H1 (cell line): ENCODE measurements at regions not wholly inside any gene's neighbourhood (a gene's known extent, or its start where the extent isn't known, plus 50 kb on each side); places are given as distances from the start of the nearest gene placed in this dataset.

Source experiments
- CTCF ChIA-PET: fragments of 300-600 bp; sonication (Branson Sonifier 250); formaldehyde crosslinking; loops from one replicate; lab custom pipeline; 2021; ENCODE audit not compliant: partially characterized antibody; lab: Charles Lee
- POLR2A ChIA-PET: fragments of 300-600 bp; sonication (Branson Sonifier 250); formaldehyde crosslinking; loops from one replicate; lab custom pipeline; 2021; ENCODE audit warnings: inconsistent platforms; ENCODE audit not compliant: partially characterized antibody; lab: Charles Lee
- DNase-seq, 2 experiments: peaks; one replicate each; pipeline versions ENCODE4 v3.0.0 to v3.0.0-alpha.2; 2010 to 2022; ENCODE audit warnings: low spot score in 2 of 2, low read depth in 1 of 2, mixed read lengths in 1 of 2
- FAIRE-seq: peaks from 2 replicates; lab custom pipeline; 2011; peaks lifted over from hg19 to GRCh38; lab: Jason Lieb, UNC
- H2AFZ ChIP-seq: 2 replicates; pipeline ENCODE4 v1.8.1; 2012; ENCODE audit warnings: low read length, inconsistent platforms
- H2AK5ac ChIP-seq: 2 replicates; pipeline ENCODE4 v1.6.1; 2013; ENCODE audit warnings: low read depth, low read length
- H2BK120ac ChIP-seq: replicated peaks from 2 replicates; pipeline ENCODE3; 2013; ENCODE audit warnings: low read depth, low read length, inconsistent platforms
- H2BK12ac ChIP-seq: 2 replicates; pipeline ENCODE4 v1.6.1; 2013; ENCODE audit warnings: low read depth, low read length
- H2BK15ac ChIP-seq: 2 replicates; pipeline ENCODE4 v1.6.1; 2013; ENCODE audit warnings: low read length
- H2BK20ac ChIP-seq: 2 replicates; pipeline ENCODE4 v1.6.1; 2013; ENCODE audit warnings: low read length
- H2BK5ac ChIP-seq: 2 replicates; pipeline ENCODE4 v1.6.1; 2013; ENCODE audit warnings: low read depth, low read length
- H3K14ac ChIP-seq: 2 replicates; pipeline ENCODE4 v1.6.1; 2013; ENCODE audit warnings: inconsistent platforms; ENCODE audit not compliant: insufficient read length
- H3K18ac ChIP-seq: 2 replicates; pipeline ENCODE4 v1.6.1; 2013; ENCODE audit warnings: low read length; ENCODE audit errors: extremely low read depth
- H3K23ac ChIP-seq: 2 replicates; pipeline ENCODE4 v1.6.1; 2013; ENCODE audit warnings: inconsistent platforms; ENCODE audit not compliant: insufficient read length
- H3K23me2 ChIP-seq: 2 replicates; pipeline ENCODE4 v1.6.1; 2013; ENCODE audit warnings: low read depth, low read length
- H3K27ac ChIP-seq: 2 replicates; pipeline ENCODE4 v1.6.1; 2011; ENCODE audit warnings: low read depth, low read length, inconsistent platforms
- H3K27me3 ChIP-seq, 4 experiments: replicated peaks in 1 of 4; 1 replicate in 1 of 4; 2 replicates in 3 of 4; pipeline versions ENCODE4 v1.6.1 to v1.8.1; 2011 to 2013; ENCODE audit warnings: low read length in 3 of 4, mild to moderate bottlenecking in 3 of 4, inconsistent platforms in 2 of 4, mixed read lengths in 2 of 4, moderate library complexity in 1 of 4; ENCODE audit not compliant: control insufficient read depth in 3 of 4, insufficient read depth in 3 of 4; ENCODE audit errors: extremely low read depth in 1 of 4
- H3K36me3 ChIP-seq, 4 experiments: 2 replicates each; pipeline versions ENCODE4 v1.6.1 to v1.8.1; 2011 to 2013; ENCODE audit warnings: mild to moderate bottlenecking in 4 of 4, low read length in 3 of 4, moderate library complexity in 2 of 4, control low read depth in 1 of 4, inconsistent platforms in 1 of 4; ENCODE audit not compliant: insufficient read depth in 4 of 4, control insufficient read depth in 2 of 4
- H3K4ac ChIP-seq: replicated peaks from 2 replicates; pipeline ENCODE3; 2013; ENCODE audit warnings: low read length, low read depth, mixed read lengths, inconsistent platforms; ENCODE audit not compliant: insufficient read length
- H3K4me1 ChIP-seq, 4 experiments: replicated peaks in 1 of 4; 1 replicate in 1 of 4; 2 replicates in 3 of 4; pipeline versions ENCODE4 v1.6.1 to v1.8.1; 2011 to 2013; ENCODE audit warnings: low read length in 3 of 4, inconsistent platforms in 2 of 4, mixed read lengths in 1 of 4; ENCODE audit not compliant: insufficient read depth in 4 of 4, control insufficient read depth in 3 of 4
- H3K4me2 ChIP-seq, 2 experiments: 2 replicates each; pipeline versions ENCODE4 v1.6.1 to v1.8.1; 2011 to 2013; ENCODE audit warnings: low read depth in 2 of 2, low read length in 2 of 2, control low read depth in 1 of 2, inconsistent platforms in 1 of 2, mild to moderate bottlenecking in 1 of 2; ENCODE audit not compliant: insufficient read depth in 1 of 2
- H3K4me3 ChIP-seq, 4 experiments: fragments of 200-600, 300-600 bp in 1 of 4; sonication (generic), shearing (Covaris generic), sonication (Bioruptor Twin) in 1 of 4; 2 replicates each; pipeline versions ENCODE4 v1.5.1 to v1.8.1; 2011 to 2016; ENCODE audit warnings: low read length in 4 of 4, low read depth in 3 of 4, control low read depth in 2 of 4, inconsistent platforms in 2 of 4, mild to moderate bottlenecking in 2 of 4, mixed read lengths in 1 of 4, moderate library complexity in 1 of 4; ENCODE audit not compliant: insufficient read depth in 2 of 4; ENCODE audit errors: extremely low read depth in 1 of 4
- H3K56ac ChIP-seq: replicated peaks from 2 replicates; pipeline ENCODE3; 2013; ENCODE audit warnings: low read depth, mild to moderate bottlenecking, mixed read lengths, low read length, inconsistent platforms; ENCODE audit not compliant: insufficient read length
- H3K79me1 ChIP-seq: 2 replicates; pipeline ENCODE4 v1.6.1; 2013; ENCODE audit warnings: low read depth, low read length, control low read depth
- H3K79me2 ChIP-seq, 2 experiments: 2 replicates each; pipeline versions ENCODE4 v1.6.1 to v1.8.1; 2012 to 2013; ENCODE audit warnings: low read length in 2 of 2, mild to moderate bottlenecking in 2 of 2, inconsistent platforms in 1 of 2; ENCODE audit not compliant: insufficient read depth in 2 of 2, control insufficient read depth in 1 of 2
- H3K9ac ChIP-seq, 4 experiments: replicated peaks in 1 of 4; 1 replicate in 1 of 4; 2 replicates in 3 of 4; pipeline versions ENCODE4 v1.6.1 to v1.8.1; 2011 to 2013; ENCODE audit warnings: low read depth in 3 of 4, low read length in 3 of 4, control low read depth in 2 of 4, mild to moderate bottlenecking in 2 of 4, moderate library complexity in 2 of 4, inconsistent platforms in 1 of 4; ENCODE audit errors: extremely low read depth in 1 of 4
- H3K9me3 ChIP-seq, 2 experiments: 2 replicates each; pipeline versions ENCODE4 v1.6.1 to v1.8.1; 2012 to 2013; ENCODE audit warnings: mild to moderate bottlenecking in 2 of 2, moderate library complexity in 2 of 2, control low read depth in 1 of 2, inconsistent platforms in 1 of 2, low read depth in 1 of 2, low read length in 1 of 2, mixed read lengths in 1 of 2; ENCODE audit not compliant: insufficient read depth in 2 of 2
- H4K20me1 ChIP-seq, 2 experiments: replicated peaks in 1 of 2; 2 replicates each; pipeline versions ENCODE3 to v1.8.1; 2011 to 2013; ENCODE audit warnings: inconsistent platforms in 2 of 2, low read length in 2 of 2, mild to moderate bottlenecking in 1 of 2; ENCODE audit not compliant: insufficient read depth in 2 of 2, control insufficient read depth in 1 of 2
- H4K5ac ChIP-seq: 2 replicates; pipeline ENCODE4 v1.6.1; 2013; ENCODE audit warnings: low read length, low read depth, mixed read lengths, inconsistent platforms; ENCODE audit not compliant: insufficient read length
- H4K8ac ChIP-seq: 2 replicates; pipeline ENCODE4 v1.8.0; 2013; ENCODE audit warnings: mild to moderate bottlenecking, moderate library complexity, low read length, inconsistent platforms; ENCODE audit not compliant: insufficient read depth; ENCODE audit errors: extremely low read depth
- H4K91ac ChIP-seq: replicated peaks from 2 replicates; pipeline ENCODE3; 2013; ENCODE audit warnings: low read length, mixed read lengths, inconsistent platforms; ENCODE audit not compliant: insufficient read length
- TF ChIP-seq, protein P1 (sequence below): fragments of 300-600 bp; sonication (generic); IDR thresholded peaks from 2 replicates; pipeline ENCODE4 v1.7.1; 2012; ENCODE audit warnings: low read length, moderate library complexity, mild to moderate bottlenecking, inconsistent platforms; ENCODE audit not compliant: insufficient replicate concordance

DNA sequence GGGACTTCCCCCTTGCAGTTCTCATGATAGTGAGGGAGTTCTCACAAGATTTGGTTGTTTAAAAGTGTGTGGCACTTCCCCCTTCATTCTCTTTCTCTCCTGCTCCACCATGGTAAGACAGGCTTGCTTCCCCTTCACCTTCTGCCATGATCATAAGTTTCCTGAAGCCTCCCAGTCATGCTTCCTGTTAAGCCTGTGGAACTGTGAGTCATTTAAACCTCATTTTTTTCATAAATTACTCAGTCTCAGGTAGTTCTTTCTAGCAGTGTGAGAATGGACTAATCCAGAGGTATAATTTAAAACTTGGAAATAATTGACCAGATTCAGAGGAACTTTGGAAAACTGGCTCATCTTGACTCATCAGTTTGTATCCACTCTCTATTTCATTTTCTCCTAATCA lies 129.0 kb downstream of the TMEM47 start:
- POLR2A ChIA-PET, result no interaction called here
- no peak for FAIRE-seq
- no peak overlapping the region for H2BK120ac ChIP-seq

More for the DNA sequence above, 129.0 kb downstream of the TMEM47 start:
- Histone ChIP-seq H3K9ac (no peak overlapping the region), H3K4ac (no peak overlapping the region), H3K27ac (no peak overlapping the region), H4K5ac (no peak overlapping the region), H2BK12ac (no peak overlapping the region), H2AK5ac (no peak overlapping the region), H3K56ac (no peak overlapping the region), H3K9me3 (no peaks in the 10 kb centered on the region), H3K23ac (no peak overlapping the region), H2BK5ac (no peak overlapping the region), H3K14ac (no peak overlapping the region), H4K20me1 (no peaks in the 10 kb centered on the region), H2BK20ac (no peak overlapping the region), H3K27me3 (no peaks in the 10 kb centered on the region), H3K4me2 (no peak overlapping the region), H4K91ac (no peak overlapping the region), H2AFZ (no peak overlapping the region), H3K18ac (no peak overlapping the region), H3K79me2 (no peaks in the 10 kb centered on the region), H3K4me1 (no peaks in the 10 kb centered on the region), H3K36me3 (no peaks in the 10 kb centered on the region), H3K4me3 (no peak overlapping the region), H3K23me2 (no peaks in the 10 kb centered on the region), H4K8ac (no peak overlapping the region), H3K79me1 (no peaks in the 10 kb centered on the region)
- DNase-seq, result no peak
- CTCF ChIA-PET, result no interaction called here
- TF ChIP-seq, protein P1, sequence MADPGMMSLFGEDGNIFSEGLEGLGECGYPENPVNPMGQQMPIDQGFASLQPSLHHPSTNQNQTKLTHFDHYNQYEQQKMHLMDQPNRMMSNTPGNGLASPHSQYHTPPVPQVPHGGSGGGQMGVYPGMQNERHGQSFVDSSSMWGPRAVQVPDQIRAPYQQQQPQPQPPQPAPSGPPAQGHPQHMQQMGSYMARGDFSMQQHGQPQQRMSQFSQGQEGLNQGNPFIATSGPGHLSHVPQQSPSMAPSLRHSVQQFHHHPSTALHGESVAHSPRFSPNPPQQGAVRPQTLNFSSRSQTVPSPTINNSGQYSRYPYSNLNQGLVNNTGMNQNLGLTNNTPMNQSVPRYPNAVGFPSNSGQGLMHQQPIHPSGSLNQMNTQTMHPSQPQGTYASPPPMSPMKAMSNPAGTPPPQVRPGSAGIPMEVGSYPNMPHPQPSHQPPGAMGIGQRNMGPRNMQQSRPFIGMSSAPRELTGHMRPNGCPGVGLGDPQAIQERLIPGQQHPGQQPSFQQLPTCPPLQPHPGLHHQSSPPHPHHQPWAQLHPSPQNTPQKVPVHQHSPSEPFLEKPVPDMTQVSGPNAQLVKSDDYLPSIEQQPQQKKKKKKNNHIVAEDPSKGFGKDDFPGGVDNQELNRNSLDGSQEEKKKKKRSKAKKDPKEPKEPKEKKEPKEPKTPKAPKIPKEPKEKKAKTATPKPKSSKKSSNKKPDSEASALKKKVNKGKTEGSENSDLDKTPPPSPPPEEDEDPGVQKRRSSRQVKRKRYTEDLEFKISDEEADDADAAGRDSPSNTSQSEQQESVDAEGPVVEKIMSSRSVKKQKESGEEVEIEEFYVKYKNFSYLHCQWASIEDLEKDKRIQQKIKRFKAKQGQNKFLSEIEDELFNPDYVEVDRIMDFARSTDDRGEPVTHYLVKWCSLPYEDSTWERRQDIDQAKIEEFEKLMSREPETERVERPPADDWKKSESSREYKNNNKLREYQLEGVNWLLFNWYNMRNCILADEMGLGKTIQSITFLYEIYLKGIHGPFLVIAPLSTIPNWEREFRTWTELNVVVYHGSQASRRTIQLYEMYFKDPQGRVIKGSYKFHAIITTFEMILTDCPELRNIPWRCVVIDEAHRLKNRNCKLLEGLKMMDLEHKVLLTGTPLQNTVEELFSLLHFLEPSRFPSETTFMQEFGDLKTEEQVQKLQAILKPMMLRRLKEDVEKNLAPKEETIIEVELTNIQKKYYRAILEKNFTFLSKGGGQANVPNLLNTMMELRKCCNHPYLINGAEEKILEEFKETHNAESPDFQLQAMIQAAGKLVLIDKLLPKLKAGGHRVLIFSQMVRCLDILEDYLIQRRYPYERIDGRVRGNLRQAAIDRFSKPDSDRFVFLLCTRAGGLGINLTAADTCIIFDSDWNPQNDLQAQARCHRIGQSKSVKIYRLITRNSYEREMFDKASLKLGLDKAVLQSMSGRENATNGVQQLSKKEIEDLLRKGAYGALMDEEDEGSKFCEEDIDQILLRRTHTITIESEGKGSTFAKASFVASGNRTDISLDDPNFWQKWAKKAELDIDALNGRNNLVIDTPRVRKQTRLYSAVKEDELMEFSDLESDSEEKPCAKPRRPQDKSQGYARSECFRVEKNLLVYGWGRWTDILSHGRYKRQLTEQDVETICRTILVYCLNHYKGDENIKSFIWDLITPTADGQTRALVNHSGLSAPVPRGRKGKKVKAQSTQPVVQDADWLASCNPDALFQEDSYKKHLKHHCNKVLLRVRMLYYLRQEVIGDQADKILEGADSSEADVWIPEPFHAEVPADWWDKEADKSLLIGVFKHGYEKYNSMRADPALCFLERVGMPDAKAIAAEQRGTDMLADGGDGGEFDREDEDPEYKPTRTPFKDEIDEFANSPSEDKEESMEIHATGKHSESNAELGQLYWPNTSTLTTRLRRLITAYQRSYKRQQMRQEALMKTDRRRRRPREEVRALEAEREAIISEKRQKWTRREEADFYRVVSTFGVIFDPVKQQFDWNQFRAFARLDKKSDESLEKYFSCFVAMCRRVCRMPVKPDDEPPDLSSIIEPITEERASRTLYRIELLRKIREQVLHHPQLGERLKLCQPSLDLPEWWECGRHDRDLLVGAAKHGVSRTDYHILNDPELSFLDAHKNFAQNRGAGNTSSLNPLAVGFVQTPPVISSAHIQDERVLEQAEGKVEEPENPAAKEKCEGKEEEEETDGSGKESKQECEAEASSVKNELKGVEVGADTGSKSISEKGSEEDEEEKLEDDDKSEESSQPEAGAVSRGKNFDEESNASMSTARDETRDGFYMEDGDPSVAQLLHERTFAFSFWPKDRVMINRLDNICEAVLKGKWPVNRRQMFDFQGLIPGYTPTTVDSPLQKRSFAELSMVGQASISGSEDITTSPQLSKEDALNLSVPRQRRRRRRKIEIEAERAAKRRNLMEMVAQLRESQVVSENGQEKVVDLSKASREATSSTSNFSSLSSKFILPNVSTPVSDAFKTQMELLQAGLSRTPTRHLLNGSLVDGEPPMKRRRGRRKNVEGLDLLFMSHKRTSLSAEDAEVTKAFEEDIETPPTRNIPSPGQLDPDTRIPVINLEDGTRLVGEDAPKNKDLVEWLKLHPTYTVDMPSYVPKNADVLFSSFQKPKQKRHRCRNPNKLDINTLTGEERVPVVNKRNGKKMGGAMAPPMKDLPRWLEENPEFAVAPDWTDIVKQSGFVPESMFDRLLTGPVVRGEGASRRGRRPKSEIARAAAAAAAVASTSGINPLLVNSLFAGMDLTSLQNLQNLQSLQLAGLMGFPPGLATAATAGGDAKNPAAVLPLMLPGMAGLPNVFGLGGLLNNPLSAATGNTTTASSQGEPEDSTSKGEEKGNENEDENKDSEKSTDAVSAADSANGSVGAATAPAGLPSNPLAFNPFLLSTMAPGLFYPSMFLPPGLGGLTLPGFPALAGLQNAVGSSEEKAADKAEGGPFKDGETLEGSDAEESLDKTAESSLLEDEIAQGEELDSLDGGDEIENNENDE, result no peak
- TF ChIP-seq, all 59 proteins: peak for 0
- no peak overlapping the region for H2BK15ac ChIP-seq
